SU-DHL-6 (cell line): ENCODE measurements at regions not wholly inside any gene's neighbourhood (a gene's known extent, or its start where the extent isn't known, plus 50 kb on each side); places are given as distances from the start of the nearest gene placed in this dataset.
A peak's percentile ranks its signal among the peaks of the same experiment; 100 is the strongest.

ENCODE experiments used
- H2AFZ ChIP-seq: fragments of 200-600 bp; sonication (generic); 2 replicates; pipeline ENCODE4 v1.6.1; 2014; ENCODE audit warnings: low read depth, mild to moderate bottlenecking, moderate library complexity, mixed read lengths, antibody characterized with exemption, low read length; ENCODE audit not compliant: severe bottlenecking
- H3F3A ChIP-seq: fragments of 200-600 bp; shearing (Covaris generic); 2 replicates; pipeline ENCODE4 v1.6.0; 2016; ENCODE audit warnings: antibody characterized with exemption, mild to moderate bottlenecking; ENCODE audit not compliant: insufficient read depth
- H3K27ac ChIP-seq: fragments of 200-600 bp; sonication (generic); 2 replicates; pipeline ENCODE4 v1.5.1; 2016; ENCODE audit warnings: low read depth, mild to moderate bottlenecking, low read length, moderate library complexity, mixed read lengths
- H3K27me3 ChIP-seq: fragments of 200-600 bp; sonication (generic), shearing (Covaris generic); 2 replicates; pipeline ENCODE4 v1.6.0; 2014; ENCODE audit warnings: mild to moderate bottlenecking, low read length
- H3K36me3 ChIP-seq: fragments of 200-600 bp; sonication (generic); 2 replicates; pipeline ENCODE4 v1.6.1; 2014; ENCODE audit warnings: mild to moderate bottlenecking, low read length, mixed read lengths
- H3K4me2 ChIP-seq: fragments of 300-600, 200-600 bp; shearing (Covaris generic), sonication (generic); 2 replicates; pipeline ENCODE4 v1.6.0; 2014; ENCODE audit warnings: low read length, low read depth, mild to moderate bottlenecking; ENCODE audit not compliant: poor library complexity, severe bottlenecking
- H3K4me3 ChIP-seq: fragments of 200-600 bp; sonication (generic); 2 replicates; pipeline ENCODE4 v1.5.1; 2014; ENCODE audit warnings: antibody characterized with exemption, low read length, mild to moderate bottlenecking, mixed read lengths; ENCODE audit not compliant: insufficient read depth, poor library complexity, severe bottlenecking
- H3K79me2 ChIP-seq: fragments of 200-600 bp; sonication (generic); 2 replicates; pipeline ENCODE4 v1.6.1; 2014; ENCODE audit warnings: mild to moderate bottlenecking, low read length, moderate library complexity; ENCODE audit not compliant: insufficient read depth
- H3K9ac ChIP-seq: fragments of 200-600 bp; sonication (generic); 2 replicates; pipeline ENCODE4 v1.7.0; 2014; ENCODE audit warnings: mild to moderate bottlenecking, low read length
- H3K9me2 ChIP-seq: fragments of 200-600 bp; sonication (generic); replicated peaks from 2 replicates; pipeline ENCODE4 v1.6.1; 2014; ENCODE audit warnings: low read length; ENCODE audit not compliant: insufficient read depth
- H3K9me3 ChIP-seq: fragments of 200-600 bp; sonication (generic); 2 replicates; pipeline ENCODE4 v1.6.1; 2014; ENCODE audit warnings: low read length, mixed read lengths; ENCODE audit not compliant: insufficient read depth
- H4K20me1 ChIP-seq: fragments of 200-600 bp; sonication (generic); 2 replicates; pipeline ENCODE4 v1.6.1; 2014; ENCODE audit warnings: low read depth, mild to moderate bottlenecking, antibody characterized with exemption, low read length, moderate library complexity, mixed read lengths
- CTCF ChIP-seq: fragments of 200-600 bp; sonication (generic); IDR thresholded peaks from one replicate; pipeline ENCODE4 v1.5.1; 2017; ENCODE audit warnings: antibody characterized with exemption, mild to moderate bottlenecking, low read length, moderate library complexity; ENCODE audit not compliant: insufficient read depth, poor library complexity, severe bottlenecking
- EZH2phosphoT487 ChIP-seq: fragments of 200-600 bp; sonication (generic), shearing (Covaris generic); conservative IDR thresholded peaks from 2 replicates; pipeline ENCODE4 v1.6.1; 2018; ENCODE audit warnings: mild to moderate bottlenecking, antibody characterized with exemption, low read length, moderate library complexity, mixed read lengths

GRCh38 chr17:34420900-34421299 is 57.9 kb upstream of the CCL1 start:
- no peaks in the 10 kb centered on the region for H3K27me3 ChIP-seq
- TF ChIP-seq EZH2phosphoT487 (no peak), CTCF (no peak)

GRCh38 chr17:34420254-34420766 is 57.3 kb upstream of the CCL1 start:
- Histone ChIP-seq H3K27ac (no peak overlapping the region), H3K27me3 (no peaks in the 10 kb centered on the region), H3K79me2 (no peaks in the 10 kb centered on the region), H4K20me1 (no peaks in the 10 kb centered on the region), H3K9ac (no peak overlapping the region), H3K4me3 (no peak overlapping the region), H3K9me3 (no peaks in the 10 kb centered on the region), H2AFZ (no peak overlapping the region), H3K9me2 (no peaks in the 10 kb centered on the region), H3F3A (no peaks in the 10 kb centered on the region), H3K36me3 (no peaks in the 10 kb centered on the region), H3K4me2 (no peak overlapping the region)
- peak; percentile 74 for TF ChIP-seq CTCF
- no peak for TF ChIP-seq EZH2phosphoT487

More at GRCh38 chr17:34420900-34421299, 57.9 kb upstream of the CCL1 start:
- H2AFZ ChIP-seq = no peak overlapping the region
- no peaks in the 10 kb centered on the region for H4K20me1 ChIP-seq
- H3K9me2 ChIP-seq = no peaks in the 10 kb centered on the region
- H3F3A ChIP-seq = no peaks in the 10 kb centered on the region
- H3K9ac ChIP-seq = no peak overlapping the region
- no peaks in the 10 kb centered on the region for H3K9me3 ChIP-seq
- H3K4me3 ChIP-seq = no peak overlapping the region
- H3K79me2 ChIP-seq = no peaks in the 10 kb centered on the region
- H3K27ac ChIP-seq = no peak overlapping the region
- no peaks in the 10 kb centered on the region for H3K36me3 ChIP-seq
- H3K4me2 ChIP-seq = no peak overlapping the region

GRCh38 chr17:34416116-34416515 is 53.1 kb upstream of the CCL1 start:
- Histone ChIP-seq H4K20me1 (no peaks in the 10 kb centered on the region), H3K27me3 (no peaks in the 10 kb centered on the region), H3K4me2 (no peak overlapping the region), H2AFZ (no peak overlapping the region), H3K79me2 (no peaks in the 10 kb centered on the region), H3K9me3 (no peaks in the 10 kb centered on the region), H3K36me3 (no peaks in the 10 kb centered on the region), H3K27ac (no peak overlapping the region), H3K9ac (no peak overlapping the region), H3K4me3 (no peak overlapping the region), H3K9me2 (no peaks in the 10 kb centered on the region), H3F3A (no peaks in the 10 kb centered on the region)
- TF ChIP-seq CTCF (no peak), EZH2phosphoT487 (no peak)
